Keratinocyte (primary cell): ENCODE measurements at regions not wholly inside any gene's neighbourhood (a gene's known extent, or its start where the extent isn't known, plus 50 kb on each side); places are given as distances from the start of the nearest gene placed in this dataset.
A peak's percentile ranks its signal among the peaks of the same experiment; 100 is the strongest.

ENCODE experiments used
- DNase-seq: peaks from one replicate; pipeline ENCODE4 v3.0.0-alpha.2; 2011; ENCODE audit warnings: low read depth, missing footprints, low spot score
- FAIRE-seq: peaks from 2 replicates; lab custom pipeline; 2011; peaks lifted over from hg19 to GRCh38; lab: Jason Lieb, UNC
- H2AFZ ChIP-seq: 2 replicates; pipeline ENCODE4 v1.6.0; 2012; ENCODE audit warnings: low read length, control low read depth, inconsistent platforms; ENCODE audit not compliant: control insufficient read depth
- H3K27ac ChIP-seq: 2 replicates; pipeline ENCODE4 v1.5.1; 2011; ENCODE audit warnings: low read length; ENCODE audit not compliant: control insufficient read depth, insufficient read depth
- H3K27me3 ChIP-seq: 3 replicates; pipeline ENCODE4 v1.6.0; 2011; ENCODE audit warnings: low read length; ENCODE audit not compliant: control insufficient read depth, insufficient read depth; ENCODE audit errors: extremely low read depth
- H3K36me3 ChIP-seq, 2 experiments: 2 replicates in 1 of 2; 3 replicates in 1 of 2; pipeline ENCODE4 v1.5.1; 2011; ENCODE audit warnings: low read length in 2 of 2, mild to moderate bottlenecking in 1 of 2; ENCODE audit not compliant: control insufficient read depth in 2 of 2, insufficient read depth in 2 of 2; ENCODE audit errors: extremely low read depth in 1 of 2
- H3K4me1 ChIP-seq: 3 replicates; pipeline ENCODE4 v1.5.1; 2011; ENCODE audit warnings: low read length; ENCODE audit not compliant: control insufficient read depth, insufficient read depth; ENCODE audit errors: extremely low read depth
- H3K4me2 ChIP-seq: 3 replicates; pipeline ENCODE4 v1.6.0; 2011; ENCODE audit warnings: low read depth, low read length; ENCODE audit not compliant: control insufficient read depth, insufficient read depth; ENCODE audit errors: extremely low read depth
- H3K4me3 ChIP-seq, 3 experiments: fragments of 200-600 bp in 1 of 3; sonication (generic) in 1 of 3; 2 replicates in 2 of 3; 3 replicates in 1 of 3; pipeline ENCODE4 v1.5.1; 2011 to 2016; ENCODE audit warnings: low read length in 3 of 3, mild to moderate bottlenecking in 3 of 3, control low read depth in 2 of 3, inconsistent platforms in 1 of 3, low read depth in 1 of 3, mixed read lengths in 1 of 3, mixed run types in 1 of 3, moderate library complexity in 1 of 3; ENCODE audit not compliant: control insufficient read depth in 2 of 3, insufficient read depth in 2 of 3; ENCODE audit errors: extremely low read depth in 1 of 3
- H3K79me2 ChIP-seq: 2 replicates; pipeline ENCODE4 v1.6.0; 2012; ENCODE audit warnings: low read length; ENCODE audit not compliant: control insufficient read depth, insufficient read depth
- H3K9ac ChIP-seq: 3 replicates; pipeline ENCODE4 v1.6.0; 2011; ENCODE audit warnings: low read length; ENCODE audit not compliant: control insufficient read depth, insufficient read depth; ENCODE audit errors: extremely low read depth
- H3K9me1 ChIP-seq: 3 replicates; pipeline ENCODE4 v1.6.0; 2011; ENCODE audit warnings: low read length; ENCODE audit not compliant: control insufficient read depth, insufficient read depth; ENCODE audit errors: extremely low read depth
- H3K9me3 ChIP-seq: 2 replicates; pipeline ENCODE4 v1.5.1; 2012; ENCODE audit warnings: low read depth, low read length; ENCODE audit not compliant: control insufficient read depth
- H4K20me1 ChIP-seq: 3 replicates; pipeline ENCODE4 v1.6.0; 2011; ENCODE audit warnings: low read length; ENCODE audit not compliant: control insufficient read depth, insufficient read depth; ENCODE audit errors: extremely low read depth
- CTCF ChIP-seq, 3 experiments: IDR thresholded peaks in 1 of 3; conservative IDR thresholded peaks in 1 of 3; optimal IDR thresholded peaks in 1 of 3; 2 replicates in 2 of 3; 3 replicates in 1 of 3; pipeline versions ENCODE3 to v1.5.1; 2011; ENCODE audit warnings: low read length in 3 of 3, mild to moderate bottlenecking in 3 of 3, moderate library complexity in 2 of 3, control low read depth in 1 of 3, inconsistent platforms in 1 of 3; ENCODE audit not compliant: insufficient read depth in 2 of 3; ENCODE audit errors: extremely low read depth in 1 of 3
- EZH2 ChIP-seq: IDR thresholded peaks from one replicate; pipeline ENCODE4 v1.6.1; 2012; ENCODE audit warnings: inconsistent platforms, mild to moderate bottlenecking, low read length, moderate library complexity
- dilution Hi-C: fragments of 300-500 bp; cut with MboI; formaldehyde crosslinking; loops from one replicate; pipeline ENCODE4 v1.7.0; 2020; ENCODE audit warnings: low sequenced_read_pairs; ENCODE audit not compliant: extremely low pct_ligation_motif_present

GRCh38 chr6:78614961-78615360 is 252.4 kb upstream of the IRAK1BP1 start:
- H3K4me3 ChIP-seq: no peak overlapping the region
- peaks cover 17% of the 10 kb centered on the region for H3K4me1 ChIP-seq
- H3K4me2 ChIP-seq: no peak overlapping the region
- no peaks in the 10 kb centered on the region for H3K9me3 ChIP-seq
- DNase-seq (no peak), FAIRE-seq (no peak)
- dilution Hi-C loops: no loop called here
- TF ChIP-seq EZH2: no peak
- no peak for TF ChIP-seq CTCF (optimal IDR thresholded peaks at IDR 0.05 in 1 of 3, IDR thresholded peaks at IDR 0.05 in 1 of 3, conservative IDR thresholded peaks at IDR 0.05 in 1 of 3; ENCODE audit: extremely low read depth in 1 of 3, insufficient read depth in 2 of 3, low read length in 3 of 3)
- H2AFZ ChIP-seq: peak overlapping the region; percentile 0
- no peaks in the 10 kb centered on the region for H3K79me2 ChIP-seq
- no peaks in the 10 kb centered on the region for H4K20me1 ChIP-seq
- no peak overlapping the region for H3K27ac ChIP-seq
- no peak overlapping the region for H3K9ac ChIP-seq
- H3K9me1 ChIP-seq: no peaks in the 10 kb centered on the region
- H3K27me3 ChIP-seq: no peaks in the 10 kb centered on the region
- H3K36me3 ChIP-seq: no peaks in the 10 kb centered on the region

GRCh38 chr6:78615430-78615904 is 251.9 kb upstream of the IRAK1BP1 start:
- Histone ChIP-seq H3K9me1 (no peaks in the 10 kb centered on the region), H3K36me3 (no peaks in the 10 kb centered on the region), H3K27ac (no peak overlapping the region), H3K4me1 (peaks cover 17% of the 10 kb centered on the region), H3K4me3 (no peak overlapping the region), H3K9me3 (no peaks in the 10 kb centered on the region), H3K79me2 (no peaks in the 10 kb centered on the region), H3K9ac (no peak overlapping the region), H3K4me2 (no peak overlapping the region), H3K27me3 (no peaks in the 10 kb centered on the region), H2AFZ (peak overlapping the region; percentile 11), H4K20me1 (no peaks in the 10 kb centered on the region)
- DNase-seq (no peak), FAIRE-seq (peak; percentile 86)
- dilution Hi-C loops: no loop called here
- TF ChIP-seq EZH2 (no peak), CTCF (optimal IDR thresholded peaks at IDR 0.05 in 1 of 3, IDR thresholded peaks at IDR 0.05 in 1 of 3, conservative IDR thresholded peaks at IDR 0.05 in 1 of 3; ENCODE audit: extremely low read depth in 1 of 3, insufficient read depth in 2 of 3, low read length in 3 of 3) (no peak)
